Esophagus muscularis mucosa (tissue), 4 donors: ENCODE measurements at regions not wholly inside any gene's neighbourhood (a gene's known extent, or its start where the extent isn't known, plus 50 kb on each side); places are given as distances from the start of the nearest gene placed in this dataset.

Experiments used
- EP300 ChIP-seq: sonication (generic); formaldehyde crosslinking; IDR thresholded peaks from one replicate; pipeline ENCODE4 v1.6.1; 2017; ENCODE audit warnings: antibody characterized with exemption
- POLR2A ChIP-seq: fragments of 450-650 bp; IDR thresholded peaks from one replicate; pipeline ENCODE4 v1.6.1; 2017; ENCODE audit warnings: antibody characterized with exemption, moderate library complexity, mild to moderate bottlenecking, low read depth
- TF ChIP-seq, protein P1 (sequence below), 3 experiments: fragments of 200-600 bp in 2 of 3; fragments of 450-650 bp in 1 of 3; sonication (generic) in 2 of 3; IDR thresholded peaks; one replicate each; pipeline ENCODE4 v1.5.1; 2017 to 2019; ENCODE audit warnings: antibody characterized with exemption in 3 of 3, mild to moderate bottlenecking in 2 of 3, moderate library complexity in 1 of 3

DNA sequence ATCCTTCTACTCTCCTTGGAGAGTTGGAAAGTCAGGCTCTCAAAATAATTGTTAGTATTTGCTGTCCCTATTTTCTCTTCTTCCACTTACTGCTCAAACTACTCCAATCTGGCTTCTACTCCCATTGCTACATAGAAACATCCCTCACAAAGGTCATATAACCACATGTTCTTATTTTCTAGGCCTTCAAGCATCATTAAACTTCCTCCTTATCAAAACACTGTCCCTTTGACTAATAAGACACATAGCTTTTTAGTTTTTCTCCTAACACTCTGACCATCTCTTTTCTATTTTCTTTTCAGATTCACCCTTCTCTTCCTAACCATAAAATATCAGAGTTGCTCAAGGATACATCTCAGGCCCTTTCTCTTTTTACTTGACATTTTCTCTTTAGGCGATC is 148.3 kb downstream of the MBD2 start:
- no peak for TF ChIP-seq EP300
- no peak for TF ChIP-seq POLR2A
- TF ChIP-seq, protein P1, sequence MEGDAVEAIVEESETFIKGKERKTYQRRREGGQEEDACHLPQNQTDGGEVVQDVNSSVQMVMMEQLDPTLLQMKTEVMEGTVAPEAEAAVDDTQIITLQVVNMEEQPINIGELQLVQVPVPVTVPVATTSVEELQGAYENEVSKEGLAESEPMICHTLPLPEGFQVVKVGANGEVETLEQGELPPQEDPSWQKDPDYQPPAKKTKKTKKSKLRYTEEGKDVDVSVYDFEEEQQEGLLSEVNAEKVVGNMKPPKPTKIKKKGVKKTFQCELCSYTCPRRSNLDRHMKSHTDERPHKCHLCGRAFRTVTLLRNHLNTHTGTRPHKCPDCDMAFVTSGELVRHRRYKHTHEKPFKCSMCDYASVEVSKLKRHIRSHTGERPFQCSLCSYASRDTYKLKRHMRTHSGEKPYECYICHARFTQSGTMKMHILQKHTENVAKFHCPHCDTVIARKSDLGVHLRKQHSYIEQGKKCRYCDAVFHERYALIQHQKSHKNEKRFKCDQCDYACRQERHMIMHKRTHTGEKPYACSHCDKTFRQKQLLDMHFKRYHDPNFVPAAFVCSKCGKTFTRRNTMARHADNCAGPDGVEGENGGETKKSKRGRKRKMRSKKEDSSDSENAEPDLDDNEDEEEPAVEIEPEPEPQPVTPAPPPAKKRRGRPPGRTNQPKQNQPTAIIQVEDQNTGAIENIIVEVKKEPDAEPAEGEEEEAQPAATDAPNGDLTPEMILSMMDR (IDR thresholded peaks at IDR 0.05) = no peak
